ENCODE measurements at regions not wholly inside any gene's neighbourhood (a gene's known extent, or its start where the extent isn't known, plus 50 kb on each side); places are given as distances from the start of the nearest gene placed in this dataset.

- H3K36me3 ChIP-seq (ENCODE audit: control insufficient read depth in 4 of 4, insufficient read depth in 4 of 4, low read length in 4 of 4): no peaks in the 10 kb centered on the region
- no peak overlapping the region for H3K27ac ChIP-seq (ENCODE audit: low read depth in 1 of 2, low read length in 1 of 2)
- peaks cover 1 to 23% (median 4%) of the 10 kb centered on the region in 5 donors for H3K4me1 ChIP-seq (ENCODE audit: control insufficient read depth in 5 of 5, insufficient read depth in 5 of 5, low read length in 5 of 5)
- no peaks in the 10 kb centered on the region for H3K27me3 ChIP-seq (ENCODE audit: control insufficient read depth in 3 of 3, insufficient read depth in 3 of 3, low read length in 2 of 3)
- no peak for ATAC-seq (ENCODE audit: insufficient read depth, low FRiP score)
- no peak for TF ChIP-seq CTCF (IDR thresholded peaks at IDR 0.05; ENCODE audit: control extremely low read depth, extremely low read depth)
- WGBS, 2 donors: 81 to 85% methylated on average over 4 of the region's 4 CpGs
- H3K9ac ChIP-seq (ENCODE audit: insufficient read depth in 1 of 2, low read length in 2 of 2): no peak overlapping the region
- H3K9me3 ChIP-seq (ENCODE audit: control insufficient read depth in 4 of 4, insufficient read depth in 3 of 4, low read length in 3 of 4): no peaks in the 10 kb centered on the region
- no peak for DNase-seq
- no peak overlapping the region for H3K4me3 ChIP-seq
Measured at GRCh38 chr2:56011624-56012023, 88.0 kb upstream of the EFEMP1 start.

- TF ChIP-seq CTCF (IDR thresholded peaks at IDR 0.05; ENCODE audit: control extremely low read depth, extremely low read depth): no peak
- H3K27me3 ChIP-seq (ENCODE audit: control insufficient read depth in 3 of 3, insufficient read depth in 3 of 3, low read length in 2 of 3): no peaks in the 10 kb centered on the region
- H3K9me3 ChIP-seq (ENCODE audit: control insufficient read depth in 4 of 4, insufficient read depth in 3 of 4, low read length in 3 of 4): no peaks in the 10 kb centered on the region
- no peak overlapping the region for H3K27ac ChIP-seq (ENCODE audit: low read depth in 1 of 2, low read length in 1 of 2)
- 70 to 73% methylated on average over 1 of the region's 1 CpG for WGBS, 2 donors
- peak in 1 of 3 donors; percentile 17 for DNase-seq
- H3K4me1 ChIP-seq (ENCODE audit: control insufficient read depth in 5 of 5, insufficient read depth in 5 of 5, low read length in 5 of 5): peaks cover 1 to 23% (median 4%) of the 10 kb centered on the region in 5 donors
- no peaks in the 10 kb centered on the region for H3K36me3 ChIP-seq (ENCODE audit: control insufficient read depth in 4 of 4, insufficient read depth in 4 of 4, low read length in 4 of 4)
- H3K9ac ChIP-seq (ENCODE audit: insufficient read depth in 1 of 2, low read length in 2 of 2): no peak overlapping the region
- H3K4me3 ChIP-seq: no peak overlapping the region
- ATAC-seq (ENCODE audit: insufficient read depth, low FRiP score): no peak
Measured at GRCh38 chr2:56012221-56012765, 88.7 kb upstream of the EFEMP1 start.

- no peak overlapping the region for H3K9ac ChIP-seq (ENCODE audit: insufficient read depth in 1 of 2, low read length in 2 of 2)
- H3K9me3 ChIP-seq (ENCODE audit: control insufficient read depth in 4 of 4, insufficient read depth in 3 of 4, low read length in 3 of 4): no peaks in the 10 kb centered on the region
- no peak for TF ChIP-seq CTCF (IDR thresholded peaks at IDR 0.05; ENCODE audit: control extremely low read depth, extremely low read depth)
- no peak overlapping the region for H3K4me3 ChIP-seq
- no peaks in the 10 kb centered on the region for H3K27me3 ChIP-seq (ENCODE audit: control insufficient read depth in 3 of 3, insufficient read depth in 3 of 3, low read length in 2 of 3)
- no peak overlapping the region for H3K27ac ChIP-seq (ENCODE audit: low read depth in 1 of 2, low read length in 1 of 2)
- DNase-seq (no peak), ATAC-seq (ENCODE audit: insufficient read depth, low FRiP score) (no peak)
- no peaks in the 10 kb centered on the region for H3K36me3 ChIP-seq (ENCODE audit: control insufficient read depth in 4 of 4, insufficient read depth in 4 of 4, low read length in 4 of 4)
- H3K4me1 ChIP-seq (ENCODE audit: control insufficient read depth in 5 of 5, insufficient read depth in 5 of 5, low read length in 5 of 5): peaks cover 1 to 23% (median 4%) of the 10 kb centered on the region in 5 donors
Measured at GRCh38 chr2:56013475-56013874, 89.9 kb upstream of the EFEMP1 start.

Measured in lung (tissue), 11 donors.